ENCODE measurements at regions not wholly inside any gene's neighbourhood (a gene's known extent, or its start where the extent isn't known, plus 50 kb on each side); places are given as distances from the start of the nearest gene placed in this dataset.

GRCh38 chr21:35254006-35254764 is 205.1 kb upstream of the RUNX1 start:
- Mint-ChIP-seq H3K4me3 (ENCODE audit: unreplicated experiment) (peak overlapping the region; percentile 19), H3K36me3 (ENCODE audit: insufficient read depth, unreplicated experiment) (peaks cover 7% of the 10 kb centered on the region), H3K27ac (ENCODE audit: low read depth, unreplicated experiment) (peak overlapping the region; percentile 89), H3K9me3 (ENCODE audit: unreplicated experiment) (peaks cover under 1% of the 10 kb centered on the region), H3K4me1 (ENCODE audit: insufficient read depth, unreplicated experiment) (peaks cover 47% of the 10 kb centered on the region), H3K27me3 (ENCODE audit: insufficient read depth, unreplicated experiment) (no peaks in the 10 kb centered on the region)
- intact Hi-C loops (cut with micrococcal nuclease), result loop anchor here (10.0 kb wide), 1 partner anchor 369 kb away; no protein-coding TSS in a partner anchor
- POLR2A ChIA-PET, result interaction anchor here (0.6 to 2.3 kb wide), 32 partner anchors 8 to 521 kb away, joined by 3 to 13 read pairs (median 4); no protein-coding TSS in a partner anchor
- TF ChIP-seq CTCF (IDR thresholded peaks at IDR 0.05; ENCODE audit: unreplicated experiment), result no peak
- CTCF ChIA-PET, result interaction anchor here (0.5 to 1.8 kb wide), 12 partner anchors 19 to 1332 kb away, joined by 3 to 10 read pairs (median 3); no protein-coding TSS in a partner anchor
- DNase-seq (ENCODE audit: unreplicated experiment), result peak; percentile 61
- no TSS peak for BruUV-seq (replicated peaks)

- Mint-ChIP-seq H3K27ac (ENCODE audit: low read depth, unreplicated experiment) (no peak overlapping the region), H3K4me3 (ENCODE audit: unreplicated experiment) (no peak overlapping the region), H3K9me3 (ENCODE audit: unreplicated experiment) (peaks cover 8% of the 10 kb centered on the region), H3K4me1 (ENCODE audit: insufficient read depth, unreplicated experiment) (peaks cover 40% of the 10 kb centered on the region), H3K27me3 (ENCODE audit: insufficient read depth, unreplicated experiment) (no peaks in the 10 kb centered on the region), H3K36me3 (ENCODE audit: insufficient read depth, unreplicated experiment) (peaks cover 7% of the 10 kb centered on the region)
- ChIA-PET POLR2A (interaction anchor here (0.6 to 2.3 kb wide), 13 partner anchors 34 to 520 kb away, joined by 3 to 13 read pairs (median 4); no protein-coding TSS in a partner anchor), CTCF (interaction anchor here (1.4 kb wide), 1 partner anchor 148 kb away, joined by 4 read pairs; no protein-coding TSS in a partner anchor)
- no peak for DNase-seq (ENCODE audit: unreplicated experiment)
- no peak for TF ChIP-seq CTCF (IDR thresholded peaks at IDR 0.05; ENCODE audit: unreplicated experiment)
- no TSS peak for BruUV-seq (replicated peaks)
- intact Hi-C loops (cut with micrococcal nuclease), result loop anchor here (10.0 kb wide), 1 partner anchor 368 kb away; no protein-coding TSS in a partner anchor
These were observed 203.7 kb upstream of the RUNX1 start for GRCh38 chr21:35252831-35253230.

- intact Hi-C loops (cut with micrococcal nuclease), result loop anchor here (10.0 kb wide), 1 partner anchor 365 kb away; no protein-coding TSS in a partner anchor
- BruUV-seq (replicated peaks), result no TSS peak
- Mint-ChIP-seq H3K36me3 (ENCODE audit: insufficient read depth, unreplicated experiment) (no peaks in the 10 kb centered on the region), H3K27me3 (ENCODE audit: insufficient read depth, unreplicated experiment) (no peaks in the 10 kb centered on the region), H3K27ac (ENCODE audit: low read depth, unreplicated experiment) (no peak overlapping the region), H3K9me3 (ENCODE audit: unreplicated experiment) (peaks cover 8% of the 10 kb centered on the region), H3K4me3 (ENCODE audit: unreplicated experiment) (no peak overlapping the region), H3K4me1 (ENCODE audit: insufficient read depth, unreplicated experiment) (peaks cover 13% of the 10 kb centered on the region)
- CTCF ChIA-PET, result interaction anchor here (1.2 kb wide), 1 partner anchor 18 kb away, joined by 4 read pairs; no protein-coding TSS in a partner anchor
- DNase-seq (ENCODE audit: unreplicated experiment), result no peak
- TF ChIP-seq CTCF (IDR thresholded peaks at IDR 0.05; ENCODE audit: unreplicated experiment), result no peak
- POLR2A ChIA-PET, result interaction anchor here (1.1 kb wide), 1 partner anchor 8 kb away, joined by 3 read pairs; no protein-coding TSS in a partner anchor
These were observed 200.5 kb upstream of the RUNX1 start for GRCh38 chr21:35249636-35250035.

GRCh38 chr21:35245879-35246278 is 196.8 kb upstream of the RUNX1 start:
- Mint-ChIP-seq H3K27me3 (ENCODE audit: insufficient read depth, unreplicated experiment) (no peaks in the 10 kb centered on the region), H3K36me3 (ENCODE audit: insufficient read depth, unreplicated experiment) (no peaks in the 10 kb centered on the region), H3K4me3 (ENCODE audit: unreplicated experiment) (no peak overlapping the region), H3K9me3 (ENCODE audit: unreplicated experiment) (peaks cover 8% of the 10 kb centered on the region), H3K4me1 (ENCODE audit: insufficient read depth, unreplicated experiment) (peaks cover 5% of the 10 kb centered on the region), H3K27ac (ENCODE audit: low read depth, unreplicated experiment) (no peak overlapping the region)
- DNase-seq (ENCODE audit: unreplicated experiment), result no peak
- no TSS peak for BruUV-seq (replicated peaks)
- no peak for TF ChIP-seq CTCF (IDR thresholded peaks at IDR 0.05; ENCODE audit: unreplicated experiment)
- intact Hi-C loops (cut with micrococcal nuclease), result no loop called here
- POLR2A ChIA-PET, result interaction anchor here (1.1 to 1.2 kb wide), 2 partner anchors 8 to 11 kb away, joined by 5 to 8 read pairs; no protein-coding TSS in a partner anchor
- CTCF ChIA-PET, result no interaction called here

Data from MCF 10A (cell line).